ENCODE measurements at regions not wholly inside any gene's neighbourhood (a gene's known extent, or its start where the extent isn't known, plus 50 kb on each side); places are given as distances from the start of the nearest gene placed in this dataset.

DNA sequence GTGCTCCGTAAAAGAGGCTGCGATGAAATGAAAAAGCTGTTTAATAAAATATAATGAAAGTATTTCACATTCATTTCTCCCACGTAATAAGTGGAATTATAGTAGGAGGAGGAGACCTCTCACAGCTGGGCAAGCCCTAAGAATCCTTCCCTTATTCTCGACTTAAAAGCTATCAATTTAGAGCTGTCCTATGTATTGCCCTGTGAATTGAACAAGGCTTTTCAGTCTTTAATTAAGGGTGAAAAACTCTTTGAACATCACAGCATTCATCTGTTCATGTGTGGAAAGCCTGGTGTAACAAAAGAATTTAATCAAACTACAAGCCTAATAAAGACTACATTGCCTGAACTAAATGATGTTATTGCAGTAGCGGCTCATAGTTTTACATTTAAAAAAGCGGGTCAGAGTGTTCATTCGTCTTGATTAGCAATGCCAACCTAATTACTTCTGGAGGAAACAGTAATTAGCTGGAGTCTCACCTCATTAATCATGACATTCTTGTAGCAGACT is 142.0 kb downstream of the ETNK1 start:
- no peak overlapping the region for H3K14ac ChIP-seq (ENCODE audit: insufficient read depth, low read length)
- no peak overlapping the region for H3T11ph ChIP-seq (ENCODE audit: low read length)
- no peak overlapping the region for H3K4ac ChIP-seq (ENCODE audit: low read depth, low read length)
- no peaks in the 10 kb centered on the region for H3K9me3 Mint-ChIP-seq
- no peak for TF ChIP-seq CTCF (conservative IDR thresholded peaks at IDR 0.05)
- H2BK15ac ChIP-seq (ENCODE audit: low read depth, low read length): no peak overlapping the region
- no peak overlapping the region for H4K5ac ChIP-seq (ENCODE audit: insufficient read length, low read depth, low read length)
- H3K79me2 ChIP-seq (ENCODE audit: insufficient read depth, low read length): no peaks in the 10 kb centered on the region
- H3K23ac ChIP-seq (ENCODE audit: insufficient read length, low read depth, low read length): no peak overlapping the region
- H3K79me1 ChIP-seq (ENCODE audit: insufficient read depth, low read depth, low read length, poor library complexity, severe bottlenecking): no peaks in the 10 kb centered on the region
- no peaks in the 10 kb centered on the region for H4K20me1 ChIP-seq (ENCODE audit: control insufficient read depth, insufficient read depth, insufficient read length)
- no CpG with 5 or more reads among the region's 7 CpGs for WGBS (ENCODE audit: extremely low coverage, insufficient read length, low lambda C conversion rate)
- no peak overlapping the region for H3K27ac ChIP-seq (ENCODE audit: insufficient read length, low read depth, low read length)
- no peaks in the 10 kb centered on the region for H3K4me1 ChIP-seq (ENCODE audit: insufficient read depth, low read length)
- no peaks in the 10 kb centered on the region for H3K27me3 Mint-ChIP-seq (ENCODE audit: low read depth)
- H2AK5ac ChIP-seq (ENCODE audit: insufficient read length, low read length): no peak overlapping the region
- no peak overlapping the region for H4K8ac ChIP-seq (replicated peaks; ENCODE audit: insufficient read length, low read depth, low read length)
- H3K27me3 ChIP-seq (ENCODE audit: insufficient read depth, low read length): no peaks in the 10 kb centered on the region
- no peak overlapping the region for H2AFZ ChIP-seq (ENCODE audit: low read length)
- H3K56ac ChIP-seq (ENCODE audit: insufficient read length, low read depth, low read length): no peak overlapping the region
- no peak overlapping the region for H2BK120ac ChIP-seq (ENCODE audit: low read depth, low read length, poor library complexity, severe bottlenecking)
- peaks cover 0 to 10% of the 10 kb centered on the region in 2 experiments for H3K4me1 Mint-ChIP-seq
- no peaks in the 10 kb centered on the region for H3K9me3 ChIP-seq (ENCODE audit: control insufficient read depth, low read depth, low read length)
- no peaks in the 10 kb centered on the region for H3K23me2 ChIP-seq (ENCODE audit: insufficient read length, low read depth, low read length, poor library complexity, severe bottlenecking)
- no peak overlapping the region for H2BK12ac ChIP-seq (ENCODE audit: insufficient read length, low read depth, low read length)
- H3K18ac ChIP-seq (ENCODE audit: insufficient read length, low read depth, low read length): no peak overlapping the region
- no peak overlapping the region for H3K4me3 Mint-ChIP-seq
- H4K91ac ChIP-seq (ENCODE audit: insufficient read length, low read depth, low read length): no peak overlapping the region
- no peak overlapping the region for H2BK5ac ChIP-seq (ENCODE audit: insufficient read length, low read length)
- no peaks in the 10 kb centered on the region for H3K36me3 Mint-ChIP-seq (ENCODE audit: insufficient read depth in 1 of 3, low read depth in 3 of 3)
- no peak overlapping the region for H3K9ac ChIP-seq (ENCODE audit: extremely low read depth, insufficient read length, low read length)
- no peak for DNase-seq
- no peak overlapping the region for H2BK20ac ChIP-seq (ENCODE audit: low read depth, low read length, poor library complexity, severe bottlenecking)
- H3K4me2 ChIP-seq (ENCODE audit: insufficient read depth, insufficient read length, low read length): no peak overlapping the region
- no peak overlapping the region for H3K27ac Mint-ChIP-seq
